Esophagus squamous epithelium (tissue), 5 donors: ENCODE measurements at regions not wholly inside any gene's neighbourhood (a gene's known extent, or its start where the extent isn't known, plus 50 kb on each side); places are given as distances from the start of the nearest gene placed in this dataset.

Experiments
- DNase-seq: peaks from one replicate; lab custom pipeline; 2025; lab: John Stamatoyannopoulos, UW
- H3K27ac ChIP-seq, 4 donors: fragments of 200-600 bp; sonication (generic); one replicate each; pipeline ENCODE4 v1.5.1; 2016 to 2019; ENCODE audit warnings: mild to moderate bottlenecking in 1 of 4
- H3K27me3 ChIP-seq, 4 donors: fragments of 200-600 bp; sonication (generic); 1 replicate in 3 of 4; 2 replicates in 1 of 4; pipeline versions ENCODE4 v1.5.1 to v1.6.0; 2017 to 2021; ENCODE audit warnings: antibody characterized with exemption in 1 of 4
- H3K36me3 ChIP-seq, 3 donors: fragments of 200-600 bp; sonication (generic); one replicate each; pipeline ENCODE4 v1.5.1; 2016 to 2019
- H3K4me1 ChIP-seq, 3 donors: fragments of 200-600 bp; sonication (generic); one replicate each; pipeline ENCODE4 v1.5.1; 2017 to 2019
- H3K4me3 ChIP-seq, 4 donors: fragments of 200-600 bp; sonication (generic); 1 replicate in 3 of 4; 2 replicates in 1 of 4; pipeline ENCODE4 v1.5.1; 2016 to 2019; ENCODE audit warnings: mild to moderate bottlenecking in 2 of 4, moderate library complexity in 1 of 4
- H3K9me3 ChIP-seq, 3 donors: fragments of 200-600 bp; sonication (generic); one replicate each; pipeline ENCODE4 v1.5.1; 2016 to 2019
- POLR2A ChIP-seq, 4 donors: fragments of 450-650 bp; IDR thresholded peaks; one replicate each; pipeline ENCODE4 v1.6.1; 2017; ENCODE audit warnings: antibody characterized with exemption in 4 of 4, mild to moderate bottlenecking in 4 of 4, moderate library complexity in 3 of 4
- WGBS, 2 donors: methylation state at CpG; one replicate each; pipeline ENCODE4 v1.1.5; 2018; 5-methylcytosine and 5-hydroxymethylcytosine counted together
- intact Hi-C: fragments of 100-400 bp; cut with DNase I; formaldehyde crosslinking; loops from one replicate; pipeline ENCODE4 v1.15.0; 2022
- TF ChIP-seq, protein P1 (sequence below), 6 experiments: fragments of 450-650 bp in 4 of 6; fragments of 200-600 bp in 2 of 6; sonication (generic) in 2 of 6; IDR thresholded peaks; one replicate each; pipeline ENCODE4 v1.5.1; 2016 to 2019; ENCODE audit warnings: antibody characterized with exemption in 6 of 6, mild to moderate bottlenecking in 4 of 6, moderate library complexity in 4 of 6
- donor health status: DM: yes; HTN: yes; CAD: no.

DNA sequence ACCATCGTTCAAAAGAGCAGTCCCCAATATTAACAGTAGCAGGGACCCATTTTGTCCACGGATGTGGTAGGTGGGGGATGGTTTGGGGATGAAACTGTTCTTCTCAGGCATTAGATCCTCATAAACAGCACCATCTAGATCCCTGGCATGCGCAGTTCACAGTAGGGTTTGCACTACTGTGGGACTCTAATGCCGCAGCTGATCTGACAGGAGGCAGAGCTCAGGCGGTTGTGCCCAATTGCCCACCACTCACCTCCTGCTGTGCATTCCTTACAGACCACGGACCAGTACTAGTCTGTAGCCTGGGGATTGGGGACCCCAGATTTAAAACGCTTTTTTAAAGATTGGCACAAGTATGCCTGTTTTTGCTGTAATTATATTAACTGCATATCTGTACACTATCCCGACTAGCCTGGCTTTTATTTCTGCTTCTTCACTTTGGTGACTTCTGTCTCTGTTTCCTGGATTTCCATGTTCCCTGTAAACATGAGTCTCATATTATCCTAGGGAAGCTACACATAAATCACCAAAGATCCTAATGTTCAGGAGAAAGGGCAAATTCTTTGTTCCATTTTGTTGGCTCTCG lies 163.3 kb upstream of the AKR1E2 start:
- no peaks in the 10 kb centered on the region for H3K36me3 ChIP-seq
- no peaks in the 10 kb centered on the region for H3K9me3 ChIP-seq
- 41 to 55% methylated on average over 9 of the region's 9 CpGs for WGBS, 2 donors
- H3K4me1 ChIP-seq: peaks cover 20 to 72% (median 21%) of the 10 kb centered on the region in 3 donors
- no peaks in the 10 kb centered on the region for H3K27me3 ChIP-seq
- TF ChIP-seq, protein P1, sequence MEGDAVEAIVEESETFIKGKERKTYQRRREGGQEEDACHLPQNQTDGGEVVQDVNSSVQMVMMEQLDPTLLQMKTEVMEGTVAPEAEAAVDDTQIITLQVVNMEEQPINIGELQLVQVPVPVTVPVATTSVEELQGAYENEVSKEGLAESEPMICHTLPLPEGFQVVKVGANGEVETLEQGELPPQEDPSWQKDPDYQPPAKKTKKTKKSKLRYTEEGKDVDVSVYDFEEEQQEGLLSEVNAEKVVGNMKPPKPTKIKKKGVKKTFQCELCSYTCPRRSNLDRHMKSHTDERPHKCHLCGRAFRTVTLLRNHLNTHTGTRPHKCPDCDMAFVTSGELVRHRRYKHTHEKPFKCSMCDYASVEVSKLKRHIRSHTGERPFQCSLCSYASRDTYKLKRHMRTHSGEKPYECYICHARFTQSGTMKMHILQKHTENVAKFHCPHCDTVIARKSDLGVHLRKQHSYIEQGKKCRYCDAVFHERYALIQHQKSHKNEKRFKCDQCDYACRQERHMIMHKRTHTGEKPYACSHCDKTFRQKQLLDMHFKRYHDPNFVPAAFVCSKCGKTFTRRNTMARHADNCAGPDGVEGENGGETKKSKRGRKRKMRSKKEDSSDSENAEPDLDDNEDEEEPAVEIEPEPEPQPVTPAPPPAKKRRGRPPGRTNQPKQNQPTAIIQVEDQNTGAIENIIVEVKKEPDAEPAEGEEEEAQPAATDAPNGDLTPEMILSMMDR (IDR thresholded peaks at IDR 0.05): no peak
- TF ChIP-seq POLR2A (IDR thresholded peaks at IDR 0.05): no peak
- peak overlapping the region in 1 of 4 donors; percentile 2 for H3K4me3 ChIP-seq
- peak overlapping the region; percentile 83 to 96 (median 94) for H3K27ac ChIP-seq
- no peak for DNase-seq
- intact Hi-C loops: no loop called here

DNA sequence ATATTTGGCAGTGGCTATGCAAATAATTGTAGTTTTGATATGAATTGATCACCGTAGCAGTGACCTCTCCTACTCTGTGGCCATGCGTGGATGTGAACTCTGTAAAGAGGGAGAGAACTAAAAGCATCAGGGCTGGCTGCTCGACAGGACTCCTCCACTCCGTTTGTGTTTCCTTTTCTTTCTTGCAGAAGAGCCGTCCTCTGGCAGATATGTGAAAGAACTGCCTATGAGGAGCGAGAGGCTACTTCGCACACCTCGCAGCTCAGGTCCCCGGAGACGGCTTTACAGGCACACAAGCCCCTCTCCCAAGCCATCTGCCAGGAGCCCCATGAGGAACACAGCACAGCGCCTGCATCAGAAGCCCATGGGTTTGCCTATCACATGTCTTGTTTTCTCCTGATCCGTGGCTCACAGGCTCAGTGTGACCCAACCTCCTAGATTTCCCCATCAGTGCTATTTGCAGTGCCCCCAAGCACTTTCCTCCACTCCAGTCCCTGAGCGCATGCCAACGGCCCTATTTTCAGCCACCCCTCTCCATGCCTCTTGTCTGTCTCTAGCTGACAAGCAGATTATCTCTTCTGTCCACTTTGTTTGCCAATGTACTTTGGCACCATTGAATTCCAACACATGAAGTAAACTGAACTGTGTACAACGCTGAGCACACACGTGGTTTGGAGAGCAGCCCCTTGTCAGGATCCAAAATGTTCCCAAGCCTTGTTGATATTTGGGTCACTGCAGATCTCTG lies 164.3 kb upstream of the AKR1E2 start:
- TF ChIP-seq, protein P1 (IDR thresholded peaks at IDR 0.05): no peak
- TF ChIP-seq POLR2A (IDR thresholded peaks at IDR 0.05): no peak
- Histone ChIP-seq H3K4me1 (peaks cover 20 to 82% (median 21%) of the 10 kb centered on the region in 3 donors), H3K36me3 (no peaks in the 10 kb centered on the region), H3K27ac (peak overlapping the region; percentile 83 to 96 (median 94)), H3K4me3 (peak overlapping the region in 1 of 4 donors; percentile 30), H3K27me3 (no peaks in the 10 kb centered on the region), H3K9me3 (no peaks in the 10 kb centered on the region)
- DNase-seq: no peak
- 67 to 68% methylated on average over 15 of the region's 16 CpGs for WGBS, 2 donors
- intact Hi-C loops: no loop called here

DNA sequence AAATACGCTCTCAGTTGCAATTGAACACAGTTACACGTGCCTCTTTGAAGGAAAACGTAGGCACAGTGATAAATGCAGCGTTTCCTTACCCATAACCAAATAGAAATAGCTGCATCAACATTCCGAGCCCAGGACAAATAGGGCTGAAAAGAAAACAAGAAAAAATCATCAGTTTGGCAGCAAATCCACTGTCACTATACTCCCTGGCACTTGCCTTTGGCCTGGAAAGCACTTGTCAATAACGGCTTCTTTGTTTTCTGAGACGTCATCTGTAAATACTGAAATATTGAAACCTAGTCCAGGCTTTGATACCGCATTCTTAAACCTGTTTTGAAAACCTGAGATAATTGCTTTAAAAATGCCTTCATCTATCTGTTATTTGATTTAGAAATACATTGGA lies 167.2 kb upstream of the AKR1E2 start:
- Histone ChIP-seq H3K4me3 (no peak overlapping the region), H3K4me1 (peaks cover 15 to 63% (median 15%) of the 10 kb centered on the region in 3 donors), H3K9me3 (no peaks in the 10 kb centered on the region), H3K36me3 (no peaks in the 10 kb centered on the region), H3K27ac (peak overlapping the region in 2 of 4 donors; percentile 30 to 53), H3K27me3 (no peaks in the 10 kb centered on the region)
- 50 to 69% methylated on average over 8 of the region's 8 CpGs for WGBS, 2 donors
- no peak for DNase-seq
- intact Hi-C loops: loop anchor here (10.0 kb wide), 1 partner anchor 106 kb away; no protein-coding TSS in a partner anchor
- TF ChIP-seq, protein P1 (IDR thresholded peaks at IDR 0.05): no peak
- no peak for TF ChIP-seq POLR2A (IDR thresholded peaks at IDR 0.05)

DNA sequence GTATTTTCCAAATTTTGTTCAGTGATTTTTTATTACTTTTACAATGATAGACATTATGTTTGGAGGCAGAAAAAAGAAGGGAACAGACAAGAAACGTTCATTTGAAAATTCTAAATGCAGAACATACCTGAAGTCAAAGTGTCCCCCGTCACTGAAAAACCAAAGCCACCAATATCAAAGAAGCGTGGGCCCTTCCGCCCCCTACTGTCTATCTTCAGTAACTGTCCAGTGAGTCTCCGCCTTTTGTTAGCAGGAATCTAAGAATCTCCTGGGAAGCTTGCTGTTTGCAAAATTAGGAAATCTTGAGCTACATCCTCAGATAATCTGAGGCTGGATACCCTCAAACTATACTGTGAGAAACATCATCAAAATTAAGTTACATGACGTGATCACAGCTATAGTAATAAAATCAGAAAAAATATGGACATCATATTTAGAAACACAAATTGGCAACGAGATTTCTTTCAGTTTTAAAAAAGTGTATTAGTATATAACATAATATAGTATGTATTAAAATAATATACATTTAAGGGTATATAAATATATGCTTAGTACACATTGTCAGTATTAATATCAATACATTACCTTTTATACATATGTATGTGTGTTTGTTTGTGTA lies 169.3 kb upstream of the AKR1E2 start:
- no peak for DNase-seq
- 11 to 17% methylated on average over 7 of the region's 7 CpGs for WGBS, 2 donors
- H3K4me1 ChIP-seq: peaks cover 2 to 52% (median 2%) of the 10 kb centered on the region in 3 donors
- intact Hi-C loops: loop anchor here (10.0 kb wide), 1 partner anchor 108 kb away; no protein-coding TSS in a partner anchor
- no peaks in the 10 kb centered on the region for H3K27me3 ChIP-seq
- H3K36me3 ChIP-seq: no peaks in the 10 kb centered on the region
- TF ChIP-seq POLR2A (IDR thresholded peaks at IDR 0.05): no peak
- TF ChIP-seq, protein P1 (IDR thresholded peaks at IDR 0.05): peak; percentile 74 to 95 (median 89)
- no peak overlapping the region for H3K4me3 ChIP-seq
- no peaks in the 10 kb centered on the region for H3K9me3 ChIP-seq
- H3K27ac ChIP-seq: no peak overlapping the region
